GM19455 (cell line): ENCODE measurements at regions not wholly inside any gene's neighbourhood (a gene's known extent, or its start where the extent isn't known, plus 50 kb on each side); places are given as distances from the start of the nearest gene placed in this dataset.
"Not testable (repeated sequence)": the region's sequence is repeated elsewhere in the genome, so short reads cannot be mapped to it uniquely, and the experiment has no call there.

Experiments used
- ATAC-seq: cut with Tn5 transposase; IDR thresholded peaks from one replicate; pipeline ENCODE4 v1.9.1; 2021; ENCODE audit not compliant: unreplicated experiment

DNA sequence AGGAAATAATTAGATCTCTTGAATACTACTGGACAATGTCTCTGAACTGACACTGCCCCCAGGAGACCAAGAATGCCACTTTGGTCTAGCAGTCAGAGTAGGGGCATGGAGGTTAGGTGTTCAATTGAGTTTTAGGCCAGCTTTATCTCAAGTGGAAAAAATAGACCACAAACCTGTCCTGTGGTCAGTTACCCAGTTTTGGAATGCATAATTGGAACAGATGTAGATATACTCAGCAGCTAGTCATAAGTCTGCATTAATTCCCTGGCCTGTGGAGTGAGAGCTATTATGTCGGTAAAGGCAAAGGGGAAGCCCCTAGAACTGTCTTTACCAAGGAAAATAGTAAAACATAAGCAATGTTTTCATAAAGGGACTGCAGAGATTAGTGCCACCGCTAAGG is 587.7 kb downstream of the GLUD2 start:
- ATAC-seq: no peak

DNA sequence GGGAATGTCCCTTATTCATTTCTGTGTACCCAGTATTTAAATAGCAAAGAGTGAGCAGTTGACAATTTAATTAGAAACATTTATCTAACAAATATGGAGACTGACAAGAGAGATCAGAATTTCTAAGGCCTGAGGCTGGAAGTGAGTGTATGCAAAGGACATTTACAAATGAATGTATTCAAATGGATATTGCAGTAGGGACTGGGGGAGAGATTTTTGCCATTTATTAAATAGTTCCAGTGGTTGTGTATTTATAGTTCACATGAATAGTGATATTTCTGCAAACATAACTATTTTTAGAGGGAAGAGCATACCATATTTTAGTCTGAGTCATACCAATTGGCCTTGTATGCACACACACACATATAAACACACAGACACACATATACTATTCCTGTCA is 592.4 kb downstream of the GLUD2 start:
- ATAC-seq: no peak

DNA sequence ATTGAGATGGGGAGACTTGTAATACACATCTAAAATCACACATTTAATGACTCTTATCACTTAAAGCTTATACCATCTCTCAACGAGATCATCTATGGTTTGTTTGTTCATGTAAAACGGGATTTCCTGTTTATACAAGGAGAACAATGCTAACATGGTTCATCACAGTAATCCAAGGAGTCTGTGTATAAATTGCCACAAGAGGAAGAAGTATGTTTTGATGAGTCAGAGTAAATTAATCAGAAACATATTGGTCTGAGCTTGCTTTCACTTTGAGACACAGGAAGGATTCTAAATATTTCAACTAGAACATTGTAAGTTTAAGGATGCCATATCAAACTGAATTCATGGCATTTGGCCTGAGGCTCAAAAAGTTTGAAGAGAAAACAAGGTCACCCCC is 594.1 kb downstream of the GLUD2 start:
- ATAC-seq: no peak

DNA sequence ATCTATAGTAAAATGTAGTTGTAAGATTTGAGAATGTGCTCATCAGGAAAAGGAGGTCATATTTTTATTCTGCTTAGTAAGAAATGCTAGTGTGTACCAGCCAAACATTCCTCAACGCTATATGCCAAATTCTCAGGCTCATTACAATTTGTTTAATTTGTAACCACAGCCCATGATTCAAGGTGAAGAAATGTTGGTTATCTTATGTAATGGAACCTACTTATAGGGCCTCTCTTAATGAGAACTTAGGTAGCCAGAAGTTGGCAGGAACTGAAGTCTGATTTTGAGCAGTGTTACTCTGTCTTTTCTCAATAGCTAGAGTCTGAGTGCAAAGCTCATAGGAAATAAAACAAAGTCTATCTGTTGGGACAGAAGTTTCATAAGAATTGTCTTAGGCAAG is 595.0 kb downstream of the GLUD2 start:
- ATAC-seq: no peak

DNA sequence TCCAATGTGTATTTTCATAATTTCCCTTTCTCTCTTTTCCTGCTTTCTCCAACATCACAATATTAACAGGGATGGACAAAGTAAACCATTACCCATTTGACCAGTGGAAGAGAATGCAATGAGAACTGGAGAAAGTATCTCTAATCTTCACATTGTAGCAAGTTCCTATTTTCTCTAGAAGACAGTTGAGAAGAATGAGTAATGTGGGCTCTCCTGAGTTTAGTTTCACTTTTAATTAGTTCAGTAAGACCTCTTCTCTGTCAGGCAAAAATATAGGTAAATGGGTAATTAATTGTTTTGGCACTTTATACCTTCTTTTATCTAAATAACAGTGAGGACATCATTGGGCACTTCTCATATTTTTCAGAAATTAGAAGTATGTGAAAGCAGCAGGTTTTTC is 602.0 kb downstream of the GLUD2 start:
- no peak for ATAC-seq

DNA sequence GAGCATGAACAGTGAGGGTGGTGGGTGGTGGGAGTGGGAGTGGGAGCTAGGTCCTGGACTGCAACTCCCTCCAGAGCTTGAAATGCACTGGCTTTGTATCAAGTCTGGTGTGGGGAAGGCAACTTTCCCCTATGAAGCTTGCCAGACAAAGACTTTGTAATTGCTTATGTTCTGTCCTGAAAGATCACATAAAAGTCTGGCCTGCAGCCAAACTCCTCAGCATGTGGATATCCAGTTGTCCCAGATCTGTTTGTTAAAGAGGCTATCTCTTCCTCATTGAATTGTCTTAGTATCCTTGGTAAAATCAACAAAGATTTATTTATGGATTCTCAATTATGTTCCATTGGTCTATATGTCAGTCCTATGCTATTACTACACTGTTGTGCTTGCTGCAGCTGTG is 607.9 kb downstream of the GLUD2 start:
- no peak for ATAC-seq

DNA sequence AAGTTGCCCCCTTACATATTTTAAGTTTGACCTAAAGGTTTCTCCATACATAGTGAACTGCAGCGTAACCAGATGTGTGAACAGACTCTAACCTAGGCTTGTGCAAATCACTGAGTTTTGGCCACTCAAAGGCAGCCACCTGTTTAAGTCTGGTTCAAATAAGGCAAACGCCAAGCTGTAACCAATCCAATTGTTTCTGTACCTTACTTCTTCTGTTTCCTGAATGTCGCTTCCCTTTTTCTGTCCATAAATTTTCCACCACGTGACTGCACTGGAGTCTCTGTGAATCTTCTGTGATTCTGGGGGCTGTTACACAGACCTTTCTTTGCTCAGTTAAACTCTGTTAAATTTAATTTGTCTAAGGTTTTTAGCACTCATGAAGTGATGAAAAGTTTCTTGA is 618.8 kb downstream of the GLUD2 start:
- ATAC-seq: no peak

DNA sequence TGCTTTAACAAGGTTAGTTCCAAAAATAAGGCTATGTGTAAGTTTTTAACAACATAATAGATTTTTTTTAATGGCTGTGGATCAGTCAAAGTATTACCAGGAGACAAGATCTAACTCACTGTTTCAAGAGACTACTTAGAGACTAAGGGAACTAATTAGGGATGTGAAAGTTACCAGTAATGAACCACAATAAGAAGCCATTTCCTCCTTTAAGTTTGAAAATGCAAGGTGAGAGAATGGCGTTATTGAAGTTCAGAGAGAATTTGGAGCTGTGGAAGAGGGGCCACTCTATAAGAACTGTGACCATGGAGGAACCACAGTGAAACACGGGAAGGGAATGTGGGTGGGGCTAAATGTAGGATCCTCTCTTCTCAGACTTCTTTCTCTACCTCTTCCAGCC is 624.2 kb downstream of the GLUD2 start:
- no peak for ATAC-seq

DNA sequence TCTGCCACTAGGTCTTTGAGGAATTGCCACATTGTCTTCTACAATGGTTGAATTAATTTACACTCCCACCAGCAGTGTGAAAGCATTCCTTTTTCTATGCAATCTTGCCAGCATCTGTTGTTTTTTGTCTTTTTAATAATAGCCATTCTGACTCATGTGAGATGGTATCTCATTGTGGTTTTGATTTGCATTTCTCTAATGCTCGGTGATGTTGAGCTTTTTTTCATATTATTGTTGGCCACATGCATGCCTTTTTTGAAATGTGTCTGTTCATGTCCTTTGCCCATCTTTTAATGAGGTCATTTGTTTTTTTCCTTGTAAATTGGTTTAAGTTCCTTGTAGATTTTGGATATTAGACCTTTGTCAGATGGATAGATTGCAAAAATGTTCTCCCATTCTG is 661.8 kb downstream of the GLUD2 start:
- ATAC-seq: not testable (repeated sequence)

DNA sequence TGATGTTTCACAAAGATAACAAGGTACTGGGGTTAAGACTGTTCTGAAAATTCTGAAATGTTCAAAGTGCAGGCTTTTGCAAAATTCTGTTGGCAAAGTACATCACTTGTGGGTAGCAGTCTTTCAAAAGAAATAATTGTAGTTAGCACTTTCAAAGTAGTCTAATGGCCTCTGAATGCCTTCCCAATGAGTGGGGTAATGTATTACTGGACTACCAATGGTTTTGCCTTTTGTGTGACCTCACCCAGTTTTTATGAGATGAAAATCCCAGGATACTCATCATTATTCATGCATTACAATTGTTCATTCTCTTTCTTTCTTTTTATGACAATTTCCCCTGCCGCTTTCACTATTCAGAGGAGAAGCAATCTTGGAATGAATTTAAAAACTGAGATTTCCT is 686.1 kb downstream of the GLUD2 start:
- ATAC-seq: no peak

DNA sequence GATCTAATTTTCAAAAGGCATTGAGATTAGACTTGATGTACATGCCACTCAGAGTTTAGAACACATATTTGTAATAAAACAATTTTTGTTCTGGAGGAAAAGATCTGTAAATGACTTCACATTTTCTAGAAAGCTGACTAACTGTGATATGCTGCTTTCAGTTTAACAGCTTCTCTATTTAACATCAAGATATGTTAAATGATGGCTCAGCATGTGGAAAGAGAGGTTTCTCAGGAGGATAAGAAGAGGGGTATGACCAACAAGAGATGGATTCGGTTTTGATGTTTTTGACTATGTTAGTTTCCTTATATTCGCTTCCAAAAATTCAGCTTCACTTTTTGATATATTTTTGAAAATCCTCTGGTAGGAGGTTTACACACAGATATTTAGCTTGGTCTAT is 698.7 kb downstream of the GLUD2 start:
- no peak for ATAC-seq

DNA sequence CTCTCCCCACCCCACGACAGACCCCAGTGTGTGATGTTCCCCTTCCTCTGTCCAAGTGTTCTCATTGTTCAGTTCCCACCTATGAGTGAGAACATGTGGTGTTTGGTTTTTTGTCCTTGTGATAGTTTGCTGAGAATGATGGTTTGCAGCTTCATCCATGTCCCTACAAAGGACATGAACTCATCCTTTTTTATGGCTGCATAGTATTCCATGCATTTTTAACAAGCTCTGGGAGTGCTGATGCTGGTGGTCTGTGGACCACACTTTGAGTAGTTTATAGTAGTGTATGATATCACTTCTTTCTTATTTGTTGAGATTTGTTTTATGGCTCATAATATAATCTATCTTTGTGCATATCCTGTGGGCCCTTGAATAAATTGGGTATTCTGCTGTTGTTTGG is 706.2 kb downstream of the GLUD2 start:
- ATAC-seq: not testable (repeated sequence)

DNA sequence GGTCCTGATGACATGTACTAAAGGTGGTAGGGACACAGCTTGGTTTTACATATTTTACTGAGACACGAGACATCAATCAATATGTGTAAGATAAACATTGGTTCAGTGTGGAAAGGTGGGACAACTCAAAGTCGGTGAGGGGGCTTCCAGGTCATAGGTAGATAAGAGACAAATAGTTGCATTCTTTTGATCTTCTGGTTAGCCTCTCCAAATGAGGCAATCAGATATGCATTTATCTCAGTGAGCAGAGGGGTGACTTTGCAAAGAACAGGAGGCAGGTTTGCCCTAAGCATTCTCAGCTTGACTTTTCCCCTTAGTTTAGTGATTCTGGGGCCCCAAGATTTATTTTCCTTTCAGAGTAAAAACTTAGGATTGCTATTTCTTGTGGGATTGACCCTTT is 706.9 kb downstream of the GLUD2 start:
- no peak for ATAC-seq

DNA sequence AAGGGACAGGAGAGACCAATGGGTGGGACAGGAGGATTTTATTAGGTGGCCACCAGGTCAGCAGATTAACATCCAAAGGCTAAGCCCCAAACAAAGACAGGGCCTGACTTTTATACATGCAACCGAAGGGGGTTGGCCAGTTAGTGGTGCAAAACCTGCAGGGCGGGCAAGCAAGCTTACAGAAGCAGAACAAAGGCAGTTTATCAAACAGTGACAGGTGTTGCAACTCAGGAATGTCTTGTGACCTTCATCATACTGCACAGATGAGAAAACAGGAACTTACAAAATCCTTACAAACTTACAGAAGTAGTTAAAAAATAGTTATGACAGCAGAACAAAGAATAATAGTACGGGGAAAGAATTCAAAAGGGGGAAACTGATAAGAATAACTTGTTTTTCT is 708.1 kb downstream of the GLUD2 start:
- no peak for ATAC-seq

DNA sequence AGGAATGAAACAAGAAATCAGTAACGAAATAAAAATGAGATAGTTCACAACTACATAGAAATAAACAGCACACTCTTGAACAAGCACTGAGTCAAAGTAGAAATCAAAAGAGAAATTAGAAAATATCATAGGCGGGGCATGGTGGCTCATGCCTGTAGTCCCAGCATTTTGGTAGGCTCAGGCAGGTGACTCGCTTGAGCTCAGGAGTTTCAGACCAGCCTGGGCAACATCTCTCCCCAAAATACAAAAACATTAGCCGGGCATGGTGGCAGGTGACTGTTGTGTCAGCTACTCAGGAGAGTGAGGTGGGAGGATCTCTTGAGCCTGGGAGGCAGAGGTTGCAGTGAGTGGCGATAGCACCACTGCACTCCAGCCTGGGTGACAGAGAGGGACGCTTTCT is 714.4 kb downstream of the GLUD2 start:
- no peak for ATAC-seq

DNA sequence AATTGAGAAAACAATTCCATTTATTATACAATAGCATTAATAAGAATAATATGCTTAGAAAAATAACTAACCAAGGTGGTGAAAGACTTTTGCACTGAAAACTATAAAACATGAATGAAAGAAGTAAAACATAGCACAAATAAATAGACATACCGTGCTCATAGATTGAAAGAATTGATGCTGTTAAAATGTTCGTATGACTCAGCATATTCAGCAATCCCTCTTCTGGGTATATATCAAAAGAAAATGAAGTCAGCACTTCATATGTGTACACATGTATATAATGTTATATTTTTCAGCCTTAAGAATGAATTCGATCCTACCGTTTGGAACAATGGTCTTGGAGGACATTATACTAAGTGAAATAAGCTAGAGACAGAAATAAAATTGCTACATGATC is 716.3 kb downstream of the GLUD2 start:
- ATAC-seq: no peak

DNA sequence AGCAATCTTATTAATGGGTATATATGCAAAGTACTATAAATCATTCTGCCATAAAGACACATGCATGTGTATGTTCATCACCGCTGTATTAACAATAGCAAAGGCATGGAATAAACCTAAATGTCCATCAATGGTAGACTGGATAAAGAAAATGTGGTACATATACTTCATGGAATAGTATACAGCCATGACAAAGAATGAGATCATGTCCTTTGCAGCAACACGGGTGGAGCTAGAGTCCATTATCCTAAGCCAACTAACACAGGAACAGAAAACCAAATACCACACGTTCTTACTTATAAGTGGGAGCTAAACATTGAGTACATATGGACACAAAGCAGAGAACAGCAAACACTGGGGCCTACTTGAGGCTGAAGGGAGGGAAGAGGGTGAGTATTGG is 720.8 kb downstream of the GLUD2 start:
- not testable (repeated sequence) for ATAC-seq

DNA sequence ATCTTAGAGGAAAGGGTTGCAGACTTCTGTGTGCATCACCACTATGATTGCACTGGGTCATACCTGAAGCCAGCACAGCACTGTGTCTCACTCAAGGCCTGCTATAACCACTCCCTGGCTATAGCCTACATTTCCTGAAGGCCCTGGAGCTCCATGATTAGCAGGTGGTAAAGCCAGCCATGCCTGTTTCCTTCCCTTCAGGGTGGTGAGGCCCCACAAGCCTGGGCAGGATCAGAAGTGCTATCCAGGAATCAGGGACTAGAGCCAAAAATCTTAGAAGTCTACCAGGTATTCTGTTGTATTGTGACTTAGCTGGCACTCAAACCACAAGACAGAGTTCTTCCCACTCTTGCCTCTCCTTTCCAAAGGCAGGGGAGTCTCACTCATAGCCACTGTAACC is 734.6 kb downstream of the GLUD2 start:
- ATAC-seq: no peak

DNA sequence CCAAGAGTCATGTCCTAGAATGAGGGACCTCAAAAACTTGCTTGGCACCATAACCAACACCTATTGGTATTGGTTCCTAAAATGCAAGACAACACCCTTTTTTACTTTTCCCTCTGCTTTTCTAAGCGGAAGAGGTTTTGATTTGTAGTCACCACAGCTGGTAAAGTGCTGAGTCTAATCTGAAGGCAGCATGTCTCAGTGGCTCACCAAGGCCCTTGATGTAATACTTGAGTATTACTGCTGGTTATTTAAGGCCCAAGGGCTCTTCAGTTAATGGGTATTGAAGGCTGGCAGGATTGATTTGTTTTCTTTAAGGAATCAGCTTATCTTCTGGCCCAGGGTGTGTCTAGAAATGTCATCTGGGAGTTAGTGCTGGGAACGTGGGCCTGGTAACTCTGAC is 735.1 kb downstream of the GLUD2 start:
- ATAC-seq: no peak

DNA sequence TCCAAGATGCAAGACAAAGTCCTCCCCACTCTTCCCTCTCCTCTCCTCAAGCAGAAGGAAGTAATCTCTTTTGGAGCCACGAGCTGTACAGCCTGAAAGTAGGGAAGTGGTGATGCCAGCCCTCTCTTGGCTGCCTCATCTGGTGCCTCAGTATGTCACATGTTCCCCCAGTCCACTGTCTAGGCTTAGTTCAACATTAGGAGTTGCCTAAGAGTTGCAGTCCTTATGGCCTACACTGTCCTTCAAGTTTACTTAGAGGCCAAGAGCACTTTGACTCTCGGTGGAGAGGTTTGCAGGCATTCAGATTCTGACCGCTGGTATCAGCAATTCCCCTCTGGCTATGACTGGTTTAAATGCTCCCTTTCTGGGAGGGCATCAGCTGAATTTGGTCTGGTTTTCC is 735.6 kb downstream of the GLUD2 start:
- ATAC-seq: no peak

DNA sequence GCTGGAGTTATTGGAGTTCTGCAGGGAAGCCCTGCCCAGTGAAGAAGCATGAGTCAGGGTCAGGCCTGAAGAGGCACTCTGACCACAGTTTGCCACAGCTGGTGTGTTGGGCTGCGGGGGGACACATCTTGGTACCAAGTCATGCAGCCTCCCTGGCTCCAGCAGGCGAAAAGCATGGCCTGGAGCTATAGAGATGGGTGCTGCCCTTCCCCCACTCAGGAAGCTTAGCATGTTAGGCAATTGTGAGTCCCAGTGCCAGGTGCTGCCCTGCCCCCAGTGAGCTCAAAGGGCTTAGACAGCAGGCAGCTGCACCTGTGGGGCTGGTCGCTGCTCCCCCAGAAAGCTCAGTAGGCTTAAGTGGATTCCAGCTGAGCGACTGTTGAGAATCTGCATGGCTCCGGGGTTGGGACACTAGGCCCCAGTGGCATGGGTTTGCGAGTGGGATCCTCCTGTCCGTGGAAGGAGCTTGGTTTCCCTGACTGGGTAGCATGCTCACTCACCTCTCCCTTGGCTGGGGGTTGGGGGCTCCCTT is 755.5 kb downstream of the GLUD2 start:
- ATAC-seq: no peak

DNA sequence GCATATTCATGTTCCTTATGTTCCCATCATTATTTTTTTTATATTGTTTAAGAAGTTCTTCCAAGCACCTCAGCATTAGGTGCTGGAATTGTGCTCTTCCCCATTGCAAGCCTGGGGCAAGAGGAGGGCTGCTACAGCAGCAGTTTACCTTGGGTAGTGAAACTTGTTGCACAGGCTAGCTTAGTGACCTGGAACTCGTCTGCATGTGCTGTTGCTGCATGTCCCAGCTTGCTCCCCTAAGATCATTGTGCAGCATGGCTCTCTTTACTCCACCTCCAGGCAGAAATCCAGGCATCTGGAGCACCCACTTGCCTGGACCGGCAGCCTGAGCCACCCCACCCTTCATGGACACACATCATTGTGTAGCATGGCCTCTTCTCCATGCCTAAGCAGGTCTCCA is 776.0 kb downstream of the GLUD2 start:
- ATAC-seq: no peak

DNA sequence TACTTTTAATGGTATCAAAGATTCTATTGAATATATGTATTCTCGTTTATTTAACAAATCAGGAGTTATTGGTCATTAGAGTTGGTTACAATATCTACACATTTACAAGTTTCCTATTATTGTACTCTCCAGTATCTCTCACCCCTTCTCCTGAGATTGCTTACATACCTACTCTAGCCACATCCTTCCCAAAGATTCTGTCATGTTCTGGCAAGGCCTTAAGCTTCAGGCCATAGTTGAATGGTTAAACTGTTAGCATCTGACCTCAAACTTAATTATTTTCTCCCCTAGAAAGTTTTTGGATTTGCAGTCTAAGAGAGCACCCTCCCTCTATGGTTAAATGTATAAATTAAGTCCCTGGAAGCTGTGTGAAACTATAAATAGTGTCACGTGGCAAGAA is 784.2 kb downstream of the GLUD2 start:
- ATAC-seq: no peak

DNA sequence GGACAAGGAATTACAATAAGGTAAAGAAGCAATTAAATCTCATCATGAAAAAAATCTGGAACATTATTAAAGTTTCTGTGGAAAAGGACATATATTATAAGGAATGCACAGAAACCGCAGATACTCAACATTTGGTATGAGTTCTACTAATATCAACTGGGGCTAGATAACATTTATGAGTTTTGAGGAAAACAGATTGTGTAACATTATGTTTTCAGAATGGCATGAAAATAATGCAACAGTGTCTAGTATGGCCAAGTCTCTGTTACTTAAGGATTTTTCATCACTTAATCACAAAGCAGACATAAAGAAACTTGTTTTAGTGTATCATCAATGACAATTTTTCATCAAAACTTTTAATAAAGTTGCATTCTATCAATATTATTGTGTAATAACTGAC is 785.0 kb downstream of the GLUD2 start:
- ATAC-seq: no peak
